Large intestine (tissue), 3 donors: ENCODE measurements at regions not wholly inside any gene's neighbourhood (a gene's known extent, or its start where the extent isn't known, plus 50 kb on each side); places are given as distances from the start of the nearest gene placed in this dataset.
"Not testable (repeated sequence)": the region's sequence is repeated elsewhere in the genome, so short reads cannot be mapped to it uniquely, and the experiment has no call there.

Experiments used
- DNase-seq, 2 donors: peaks; one replicate each; pipeline versions ENCODE4 v3.0.0 to v3.0.0-alpha.2; 2013
- H3K27ac ChIP-seq: one replicate; pipeline ENCODE4 v1.5.1; 2013; ENCODE audit warnings: low read length
- H3K27me3 ChIP-seq: 2 replicates; pipeline ENCODE4 v1.6.1; 2013; ENCODE audit warnings: low read length; ENCODE audit not compliant: control insufficient read depth, insufficient read depth
- H3K36me3 ChIP-seq: 2 replicates; pipeline ENCODE4 v1.6.1; 2013; ENCODE audit warnings: low read length; ENCODE audit not compliant: control insufficient read depth, insufficient read depth
- H3K4me1 ChIP-seq: one replicate; pipeline ENCODE4 v1.6.1; 2013; ENCODE audit warnings: low read length; ENCODE audit not compliant: control insufficient read depth, insufficient read depth
- H3K4me3 ChIP-seq: one replicate; pipeline ENCODE4 v1.5.1; 2013; ENCODE audit warnings: low read length
- H3K9me3 ChIP-seq: one replicate; pipeline ENCODE4 v1.6.1; 2013; ENCODE audit warnings: mild to moderate bottlenecking, low read depth, low read length, moderate library complexity; ENCODE audit not compliant: control insufficient read depth
- WGBS: methylation state at CpG from one replicate; pipeline ENCODE4 v1.1.5; 2013; ENCODE audit warnings: low lambda C conversion rate; ENCODE audit not compliant: insufficient coverage; 5-methylcytosine and 5-hydroxymethylcytosine counted together

GRCh38 chr6:50899306-50899870 is 80.7 kb downstream of the TFAP2B start:
- H3K4me3 ChIP-seq, result no peak overlapping the region
- no peak overlapping the region for H3K27ac ChIP-seq
- no peaks in the 10 kb centered on the region for H3K36me3 ChIP-seq
- H3K27me3 ChIP-seq, result no peaks in the 10 kb centered on the region
- no peaks in the 10 kb centered on the region for H3K4me1 ChIP-seq
- DNase-seq, result no peak
- WGBS, result 100% methylated on average over 2 of the region's 2 CpGs
- H3K9me3 ChIP-seq, result no peaks in the 10 kb centered on the region

- DNase-seq, result no peak
- no peaks in the 10 kb centered on the region for H3K27me3 ChIP-seq
- H3K9me3 ChIP-seq, result no peaks in the 10 kb centered on the region
- no peak overlapping the region for H3K4me3 ChIP-seq
- H3K27ac ChIP-seq, result no peak overlapping the region
- no peaks in the 10 kb centered on the region for H3K36me3 ChIP-seq
- no peaks in the 10 kb centered on the region for H3K4me1 ChIP-seq
Measured at GRCh38 chr6:50902260-50902659, 83.6 kb downstream of the TFAP2B start.

GRCh38 chr6:50905297-50905696 is 86.6 kb downstream of the TFAP2B start:
- H3K27ac ChIP-seq, result no peak overlapping the region
- no peaks in the 10 kb centered on the region for H3K27me3 ChIP-seq
- H3K9me3 ChIP-seq, result no peaks in the 10 kb centered on the region
- no peaks in the 10 kb centered on the region for H3K4me1 ChIP-seq
- H3K36me3 ChIP-seq, result no peaks in the 10 kb centered on the region
- WGBS, result no CpG with 5 or more reads among the region's 5 CpGs
- no peak for DNase-seq
- no peak overlapping the region for H3K4me3 ChIP-seq

GRCh38 chr6:50907565-50907964 is 88.9 kb downstream of the TFAP2B start:
- Histone ChIP-seq H3K27ac (no peak overlapping the region), H3K4me3 (no peak overlapping the region), H3K9me3 (no peaks in the 10 kb centered on the region), H3K36me3 (no peaks in the 10 kb centered on the region), H3K4me1 (no peaks in the 10 kb centered on the region), H3K27me3 (no peaks in the 10 kb centered on the region)
- no peak for DNase-seq

- no peak overlapping the region for H3K4me3 ChIP-seq
- DNase-seq, result no peak
- H3K27ac ChIP-seq, result no peak overlapping the region
- H3K4me1 ChIP-seq, result no peaks in the 10 kb centered on the region
- H3K36me3 ChIP-seq, result no peaks in the 10 kb centered on the region
- peaks cover 5% of the 10 kb centered on the region for H3K9me3 ChIP-seq
- WGBS, result 100% methylated on average over 1 of the region's 20 CpGs
- H3K27me3 ChIP-seq, result no peaks in the 10 kb centered on the region
Measured at GRCh38 chr6:50913105-50913770, 94.6 kb downstream of the TFAP2B start.

GRCh38 chr6:50921378-50921777 is 102.7 kb downstream of the TFAP2B start:
- WGBS, result no CpG with 5 or more reads among the region's 7 CpGs
- H3K27ac ChIP-seq, H3K4me1 ChIP-seq, H3K27me3 ChIP-seq, H3K4me3 ChIP-seq, H3K9me3 ChIP-seq, H3K36me3 ChIP-seq, DNase-seq: not testable (repeated sequence)

GRCh38 chr6:50921968-50922367 is 103.3 kb downstream of the TFAP2B start:
- no peaks in the 10 kb centered on the region for H3K36me3 ChIP-seq

GRCh38 chr6:50922579-50923525 is 104.2 kb downstream of the TFAP2B start:
- Histone ChIP-seq H3K36me3 (no peaks in the 10 kb centered on the region), H3K4me3 (no peak overlapping the region), H3K9me3 (no peaks in the 10 kb centered on the region), H3K27me3 (no peaks in the 10 kb centered on the region), H3K27ac (no peak overlapping the region), H3K4me1 (no peaks in the 10 kb centered on the region)
- 50% methylated on average over 1 of the region's 1 CpG for WGBS
- no peak for DNase-seq

More at GRCh38 chr6:50921968-50922367, 103.3 kb downstream of the TFAP2B start:
- WGBS, result no CpG with 5 or more reads among the region's 4 CpGs
- no peaks in the 10 kb centered on the region for H3K4me1 ChIP-seq
- no peak for DNase-seq
- no peaks in the 10 kb centered on the region for H3K27me3 ChIP-seq
- no peak overlapping the region for H3K4me3 ChIP-seq
- H3K27ac ChIP-seq, result no peak overlapping the region
- no peaks in the 10 kb centered on the region for H3K9me3 ChIP-seq

- 38% methylated on average over 3 of the region's 3 CpGs for WGBS
- no peaks in the 10 kb centered on the region for H3K4me1 ChIP-seq
- no peak overlapping the region for H3K4me3 ChIP-seq
- no peaks in the 10 kb centered on the region for H3K9me3 ChIP-seq
- H3K36me3 ChIP-seq, result no peaks in the 10 kb centered on the region
- H3K27me3 ChIP-seq, result no peaks in the 10 kb centered on the region
- no peak for DNase-seq
- H3K27ac ChIP-seq, result no peak overlapping the region
Measured at GRCh38 chr6:50924758-50925157, 106.1 kb downstream of the TFAP2B start.

GRCh38 chr6:50925548-50925947 is 106.9 kb downstream of the TFAP2B start:
- Histone ChIP-seq H3K9me3 (no peaks in the 10 kb centered on the region), H3K27me3 (no peaks in the 10 kb centered on the region), H3K36me3 (no peaks in the 10 kb centered on the region), H3K4me3 (no peak overlapping the region), H3K4me1 (no peaks in the 10 kb centered on the region), H3K27ac (no peak overlapping the region)
- DNase-seq, result no peak
